Upper lobe of left lung (tissue), 4 donors: ENCODE measurements at regions not wholly inside any gene's neighbourhood (a gene's known extent, or its start where the extent isn't known, plus 50 kb on each side); places are given as distances from the start of the nearest gene placed in this dataset.

ENCODE experiments used
- EP300 ChIP-seq, 4 donors: sonication (generic); formaldehyde crosslinking; IDR thresholded peaks; one replicate each; pipeline ENCODE4 v1.5.1; 2017; ENCODE audit warnings: antibody characterized with exemption in 4 of 4, control low read depth in 2 of 4
- POLR2A ChIP-seq, 4 donors: fragments of 450-650 bp; IDR thresholded peaks; one replicate each; pipeline ENCODE4 v1.5.1; 2016 to 2017; ENCODE audit warnings: antibody characterized with exemption in 4 of 4, mild to moderate bottlenecking in 2 of 4
- POLR2AphosphoS5 ChIP-seq, 2 donors: sonication (generic); formaldehyde crosslinking; IDR thresholded peaks; one replicate each; pipeline ENCODE4 v1.5.1; 2017; ENCODE audit warnings: antibody characterized with exemption in 2 of 2
- TF ChIP-seq, protein P1 (sequence below), 6 experiments: fragments of 450-650 bp in 4 of 6; fragments of 200-600 bp in 2 of 6; sonication (generic) in 2 of 6; IDR thresholded peaks; one replicate each; pipeline ENCODE4 v1.5.1; 2016 to 2019; ENCODE audit warnings: antibody characterized with exemption in 6 of 6

DNA sequence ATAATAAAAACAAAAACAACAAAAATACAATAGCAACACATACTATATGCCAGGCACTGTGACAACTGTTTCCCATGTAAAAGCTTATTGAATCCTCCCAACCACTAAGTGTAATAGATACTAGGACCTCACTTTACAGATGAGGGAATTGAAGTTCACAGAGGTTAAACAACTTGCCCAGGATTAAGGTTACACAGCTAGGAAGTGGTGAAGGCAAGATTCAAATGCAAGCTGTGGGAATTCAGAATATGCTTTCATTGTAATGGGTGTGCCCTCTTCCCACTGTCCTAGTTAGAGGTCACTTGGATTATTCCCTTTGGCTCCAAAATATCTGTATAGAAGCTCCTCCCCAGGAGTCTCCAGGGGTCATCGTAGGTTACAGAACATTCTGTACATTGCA, 231.1 kb downstream of the MREG start:
- TF ChIP-seq POLR2A (IDR thresholded peaks at IDR 0.05), result no peak
- TF ChIP-seq, protein P1, sequence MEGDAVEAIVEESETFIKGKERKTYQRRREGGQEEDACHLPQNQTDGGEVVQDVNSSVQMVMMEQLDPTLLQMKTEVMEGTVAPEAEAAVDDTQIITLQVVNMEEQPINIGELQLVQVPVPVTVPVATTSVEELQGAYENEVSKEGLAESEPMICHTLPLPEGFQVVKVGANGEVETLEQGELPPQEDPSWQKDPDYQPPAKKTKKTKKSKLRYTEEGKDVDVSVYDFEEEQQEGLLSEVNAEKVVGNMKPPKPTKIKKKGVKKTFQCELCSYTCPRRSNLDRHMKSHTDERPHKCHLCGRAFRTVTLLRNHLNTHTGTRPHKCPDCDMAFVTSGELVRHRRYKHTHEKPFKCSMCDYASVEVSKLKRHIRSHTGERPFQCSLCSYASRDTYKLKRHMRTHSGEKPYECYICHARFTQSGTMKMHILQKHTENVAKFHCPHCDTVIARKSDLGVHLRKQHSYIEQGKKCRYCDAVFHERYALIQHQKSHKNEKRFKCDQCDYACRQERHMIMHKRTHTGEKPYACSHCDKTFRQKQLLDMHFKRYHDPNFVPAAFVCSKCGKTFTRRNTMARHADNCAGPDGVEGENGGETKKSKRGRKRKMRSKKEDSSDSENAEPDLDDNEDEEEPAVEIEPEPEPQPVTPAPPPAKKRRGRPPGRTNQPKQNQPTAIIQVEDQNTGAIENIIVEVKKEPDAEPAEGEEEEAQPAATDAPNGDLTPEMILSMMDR (IDR thresholded peaks at IDR 0.05), result no peak
- no peak for TF ChIP-seq POLR2AphosphoS5 (IDR thresholded peaks at IDR 0.05)
- TF ChIP-seq EP300 (IDR thresholded peaks at IDR 0.05), result no peak
